Amygdala (tissue), 56 donors: ENCODE measurements at regions not wholly inside any gene's neighbourhood (a gene's known extent, or its start where the extent isn't known, plus 50 kb on each side); places are given as distances from the start of the nearest gene placed in this dataset.

ENCODE experiments used
- DNase-seq, 56 donors: peaks; one replicate each; lab custom pipeline; 2025; lab: John Stamatoyannopoulos, UW

DNA sequence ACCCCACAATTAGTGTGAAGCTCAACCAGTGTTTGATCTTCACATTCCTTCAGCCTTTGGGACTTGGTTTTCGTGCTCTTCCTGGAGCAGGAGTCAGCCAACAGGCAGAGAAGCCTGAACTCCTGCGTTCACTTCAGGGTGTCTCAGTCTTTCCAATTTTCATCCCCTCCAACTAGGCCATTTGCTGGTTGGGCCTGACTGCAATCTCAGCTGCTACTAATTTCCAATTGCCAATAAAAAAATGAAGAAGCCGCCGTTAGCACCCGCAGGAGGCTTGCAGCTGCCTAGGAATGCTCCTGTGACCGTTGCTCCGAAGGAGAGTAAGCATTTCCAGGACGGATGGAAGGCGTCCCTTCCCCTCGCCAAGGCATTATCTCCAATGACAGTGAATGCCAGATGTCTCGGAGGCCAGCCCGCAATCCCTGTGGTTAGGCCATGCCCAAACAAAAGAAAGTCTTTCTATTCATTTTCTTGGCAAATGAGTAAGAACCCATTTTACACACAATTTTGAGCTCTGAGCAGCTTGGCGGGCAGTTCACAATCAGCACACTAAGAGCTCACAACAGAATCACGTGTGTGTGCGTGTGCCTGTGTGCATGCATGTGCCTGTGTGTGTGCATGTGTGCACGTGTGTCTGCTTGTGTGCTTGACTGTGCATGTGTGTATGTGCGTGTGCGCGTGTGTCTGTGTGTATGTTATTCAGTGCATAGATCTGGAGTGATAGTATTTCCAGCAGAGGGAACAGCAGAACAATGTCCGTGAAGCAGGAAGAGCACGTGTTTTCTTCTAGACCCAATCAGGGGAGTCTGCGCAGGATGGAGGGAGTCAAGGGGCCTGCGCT, 301.2 kb downstream of the SMOC2 start:
- peak in 3 of 56 donors; percentile 8 to 33 (median 22) for DNase-seq

DNA sequence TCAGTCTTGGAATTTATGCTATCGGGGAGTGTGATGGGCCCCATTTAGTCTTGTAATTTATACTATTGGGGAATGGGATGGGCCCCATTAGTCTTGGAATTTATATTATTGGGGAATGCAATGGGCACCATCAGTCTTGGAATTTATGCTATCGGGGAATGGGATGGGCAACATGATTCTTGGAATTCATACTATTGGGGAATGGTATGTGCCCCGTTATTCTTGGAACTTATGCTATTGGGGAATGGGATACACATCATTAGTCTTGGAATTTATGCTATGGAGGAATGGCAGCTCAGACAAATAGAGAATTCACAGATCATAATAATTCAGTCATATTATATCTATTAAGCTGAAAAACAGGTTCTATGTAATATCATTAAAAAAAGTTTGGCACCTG, 300.3 kb downstream of the SMOC2 start:
- no peak for DNase-seq

DNA sequence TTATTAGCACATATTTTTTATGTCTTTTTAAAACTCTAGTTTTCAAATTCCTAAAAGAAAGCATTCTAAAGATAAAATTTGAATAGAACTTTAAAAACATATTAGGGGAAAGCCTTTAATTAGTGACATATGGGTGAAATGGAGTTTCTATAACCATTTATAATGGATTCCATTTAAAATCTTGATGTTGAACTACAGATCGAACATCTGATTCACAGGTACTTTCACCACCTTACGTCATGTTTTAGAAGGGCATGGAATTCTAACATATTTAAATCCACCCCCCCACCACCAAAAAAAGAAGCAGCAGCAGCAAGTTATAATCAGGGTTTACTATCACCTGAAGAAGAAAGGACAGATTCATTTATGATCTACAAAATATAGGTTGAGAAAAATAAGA, 298.4 kb downstream of the SMOC2 start:
- DNase-seq, result no peak

DNA sequence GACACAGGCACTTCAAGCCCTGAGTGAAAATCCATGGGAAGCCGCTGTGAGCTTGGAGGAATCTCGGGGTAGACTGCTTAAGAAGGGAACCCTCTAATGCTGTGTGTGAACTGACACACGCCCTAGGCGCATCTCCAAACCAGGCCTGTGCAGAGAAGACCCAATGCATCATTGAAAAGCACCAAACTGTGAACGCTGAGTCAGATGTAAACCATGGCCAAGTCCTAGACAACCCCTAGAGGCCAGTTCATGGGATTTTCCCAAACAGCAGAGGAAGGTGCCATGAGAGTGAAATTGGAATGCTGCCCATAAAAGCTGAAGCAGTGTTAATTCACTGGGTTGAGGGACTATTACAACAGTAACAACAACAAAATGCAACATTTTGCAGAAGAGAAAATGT, 296.5 kb downstream of the SMOC2 start:
- no peak for DNase-seq

DNA sequence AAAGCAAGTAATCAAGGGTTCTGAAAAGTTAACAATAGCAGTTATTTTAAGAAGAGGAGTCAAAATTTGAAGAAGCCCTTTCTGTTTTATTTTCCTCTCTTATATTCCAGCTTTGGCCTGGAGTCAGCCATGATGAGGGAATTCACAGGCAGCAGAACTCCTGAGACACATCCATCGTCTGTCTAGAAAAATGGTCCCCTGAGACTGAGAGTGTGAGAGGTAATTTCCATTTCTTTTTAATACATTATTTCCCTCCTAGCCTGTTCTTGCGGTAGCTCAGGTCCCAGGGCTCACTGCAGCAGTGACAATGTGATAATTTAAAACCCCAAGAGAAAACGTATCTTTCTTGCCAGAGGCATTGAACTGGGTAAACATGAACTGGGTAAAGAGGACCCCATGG, 296.0 kb downstream of the SMOC2 start:
- no peak for DNase-seq

DNA sequence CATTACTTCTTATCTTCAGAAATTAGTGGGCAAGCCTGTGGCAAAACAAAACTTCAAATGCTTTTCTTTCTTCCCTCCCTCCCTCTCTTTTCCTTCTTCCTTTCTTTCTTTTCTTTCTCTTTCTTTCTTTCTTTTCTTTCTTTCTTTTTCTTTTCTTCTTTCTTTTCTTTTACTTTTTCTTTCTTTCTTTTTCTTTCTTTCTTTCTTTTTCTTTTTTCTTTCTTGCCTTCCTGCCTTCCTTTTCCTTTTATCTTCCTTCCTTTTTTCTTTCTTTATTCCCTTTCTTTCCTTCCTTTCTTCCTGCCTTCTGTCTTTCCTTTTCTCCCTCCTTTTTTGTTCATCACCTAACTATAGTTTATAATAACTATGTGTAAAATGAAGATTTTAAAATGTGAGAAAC, 295.1 kb downstream of the SMOC2 start:
- DNase-seq, result no peak

DNA sequence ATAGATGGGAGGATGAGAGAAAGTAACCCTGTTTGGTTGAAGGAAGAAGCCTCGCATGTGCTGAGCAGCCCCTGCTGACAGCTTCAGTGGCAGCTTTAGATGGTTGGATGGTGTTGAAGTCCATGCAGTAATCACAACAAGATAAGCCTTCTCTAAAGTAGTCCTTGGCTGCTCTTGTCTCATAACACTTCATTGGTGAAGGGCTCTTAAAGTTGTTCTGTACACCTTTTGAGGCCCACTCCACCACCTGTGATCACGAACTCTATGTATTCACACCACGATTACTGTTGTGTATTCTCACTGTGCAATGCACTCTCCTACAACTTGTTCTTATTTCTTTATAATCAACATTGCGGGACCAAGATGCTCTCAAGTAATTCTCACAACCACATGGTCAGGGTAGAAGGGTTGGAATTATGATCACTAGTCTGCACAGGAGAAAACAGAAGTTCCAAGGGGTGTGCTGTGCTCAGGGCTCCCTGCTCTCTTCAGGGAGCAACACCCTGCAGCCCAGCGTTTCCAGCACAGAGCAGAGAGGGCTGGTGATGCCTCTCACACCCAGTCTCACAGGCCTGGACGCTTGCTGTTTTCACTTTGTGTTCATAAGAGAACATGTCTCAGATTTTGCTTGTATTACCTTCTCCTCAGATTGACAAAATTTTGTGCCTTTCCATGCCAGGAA, 294.4 kb downstream of the SMOC2 start:
- no peak for DNase-seq

DNA sequence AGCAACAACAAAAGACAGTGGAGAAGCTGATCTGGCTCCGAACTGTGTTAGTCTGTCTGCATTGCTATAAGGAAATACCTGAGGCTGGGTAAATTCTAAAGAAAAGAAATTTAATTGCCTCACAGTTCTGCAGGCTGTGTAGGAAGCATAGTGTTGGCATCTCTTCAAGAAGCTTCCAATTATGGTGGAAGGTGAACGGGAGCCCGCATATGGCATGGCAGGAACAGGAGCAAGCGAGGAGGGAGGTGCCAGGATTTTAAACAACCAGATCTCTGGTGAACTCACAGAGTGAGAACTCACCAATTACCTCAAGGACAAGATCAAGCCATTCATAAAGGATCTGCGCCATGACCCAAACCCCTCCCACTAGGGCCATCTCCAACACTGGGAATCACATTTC, 293.5 kb downstream of the SMOC2 start:
- DNase-seq, result peak in 1 of 56 donors; percentile 7

DNA sequence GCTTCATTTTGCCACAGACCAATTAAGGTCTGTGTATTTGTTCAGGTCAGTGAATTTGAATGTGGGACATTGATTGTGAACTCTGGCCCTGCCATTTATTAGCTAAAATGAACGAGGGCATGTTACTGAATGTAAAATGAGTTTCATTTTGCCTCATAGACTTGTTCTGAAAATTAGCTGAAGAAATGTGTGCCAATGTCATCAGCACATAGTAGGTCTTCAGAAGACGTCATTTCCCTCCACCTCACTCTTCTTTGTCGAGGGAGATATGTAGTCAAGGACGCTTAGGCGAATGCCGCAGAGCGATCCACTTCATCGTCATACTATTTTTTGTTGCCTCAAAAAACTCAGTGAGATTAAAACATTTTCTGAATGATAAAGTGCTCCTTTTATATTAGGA, 291.7 kb downstream of the SMOC2 start:
- no peak for DNase-seq

DNA sequence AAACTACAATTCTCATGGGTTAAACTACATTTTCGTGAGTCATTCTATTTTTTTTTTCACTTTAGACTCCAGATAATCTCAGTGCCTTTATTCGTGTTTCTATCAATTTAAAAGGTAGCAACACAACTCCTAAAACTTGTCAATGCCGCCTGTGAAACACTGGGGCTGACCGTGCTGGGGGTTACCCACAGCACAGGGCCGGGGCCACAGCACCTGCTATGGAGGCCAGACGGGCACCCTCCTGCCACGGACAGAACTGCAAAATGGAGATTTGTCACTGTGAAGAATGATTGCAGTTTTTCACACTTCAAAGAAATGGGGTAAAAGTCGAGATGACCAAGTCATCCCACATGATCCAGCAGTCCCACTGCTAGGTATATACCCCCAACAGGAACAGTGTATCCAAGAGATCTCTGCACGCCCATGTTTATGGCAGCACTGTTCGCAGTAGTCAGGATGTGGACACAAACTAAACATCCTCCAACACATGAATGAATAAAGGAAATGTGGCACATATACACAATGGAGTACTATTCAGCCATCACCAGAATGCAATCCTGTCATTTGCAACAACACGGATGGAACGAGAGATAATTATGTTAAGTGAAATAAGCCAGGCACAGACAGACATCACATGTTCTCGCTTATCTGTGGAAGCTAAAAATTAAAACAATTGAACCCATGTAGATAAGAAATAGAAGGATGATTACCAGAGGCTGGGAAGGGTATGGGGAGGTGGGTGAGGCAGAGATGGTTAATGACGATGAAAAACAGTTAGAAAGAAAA, 290.1 kb downstream of the SMOC2 start:
- no peak for DNase-seq

DNA sequence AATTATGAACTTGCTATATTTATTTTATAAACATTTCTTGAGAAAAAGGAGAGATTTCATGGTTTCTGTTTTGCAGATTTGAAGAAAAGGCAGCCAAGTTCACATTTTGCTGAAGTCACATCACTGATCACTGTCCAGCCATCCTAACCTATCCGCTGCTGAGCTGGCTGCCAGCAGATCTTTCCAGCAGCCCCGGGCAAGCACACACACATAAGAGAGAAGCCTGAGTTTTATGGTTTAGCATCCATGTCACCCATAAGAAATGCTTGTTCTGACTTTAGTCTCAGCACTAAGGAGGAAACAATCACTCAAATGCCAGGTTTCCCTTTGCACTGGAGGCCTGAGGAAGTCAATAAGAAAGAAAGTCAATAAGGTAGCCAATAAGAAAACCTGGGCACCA, 287.1 kb downstream of the SMOC2 start:
- DNase-seq, result no peak

DNA sequence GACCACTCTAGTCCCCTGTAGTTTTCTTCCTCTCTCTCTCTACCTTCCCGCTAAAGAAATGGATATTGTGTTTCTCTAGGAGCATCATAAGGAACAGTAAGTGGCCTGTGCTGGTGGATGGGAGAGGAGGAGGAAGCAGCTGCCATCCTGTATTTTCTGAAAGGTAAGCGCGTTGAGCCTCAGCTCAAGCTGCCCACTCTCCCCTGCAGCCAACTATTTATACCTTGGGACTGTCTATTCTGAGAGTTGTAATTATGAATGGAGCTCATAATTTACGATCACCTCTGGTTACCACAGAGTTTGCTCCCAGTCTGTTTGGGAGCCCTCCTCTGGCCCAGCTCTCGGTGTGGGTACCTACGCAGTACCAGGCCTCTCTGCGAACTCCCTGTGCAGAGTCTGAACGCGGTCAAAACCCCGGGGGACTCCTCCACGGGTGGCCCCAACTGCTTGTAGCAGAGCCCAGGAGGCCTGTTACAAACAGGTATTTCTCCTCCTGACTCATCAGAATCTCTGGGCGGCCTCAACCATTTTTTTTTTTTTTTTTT, 285.4 kb downstream of the SMOC2 start:
- no peak for DNase-seq

DNA sequence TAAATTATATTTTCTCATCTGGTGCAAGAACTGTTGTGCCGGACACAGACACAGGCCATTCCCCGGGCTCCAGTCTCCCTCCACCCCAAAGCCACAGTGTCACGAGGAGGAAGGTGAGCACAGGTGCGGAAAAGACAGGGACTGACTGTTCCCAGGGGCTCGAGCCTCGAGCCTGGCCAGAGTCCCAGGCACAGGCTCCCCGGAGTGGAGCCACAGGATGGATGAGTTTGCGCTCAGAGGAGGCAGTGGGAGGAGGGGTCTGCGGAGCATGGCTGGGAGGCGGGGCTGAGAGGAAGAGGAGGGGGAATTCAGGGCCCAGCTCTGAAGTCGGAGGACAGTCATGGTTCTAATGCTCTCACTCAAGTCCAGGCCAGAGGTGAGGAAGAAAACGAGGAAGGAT, 284.8 kb downstream of the SMOC2 start:
- DNase-seq, result no peak

DNA sequence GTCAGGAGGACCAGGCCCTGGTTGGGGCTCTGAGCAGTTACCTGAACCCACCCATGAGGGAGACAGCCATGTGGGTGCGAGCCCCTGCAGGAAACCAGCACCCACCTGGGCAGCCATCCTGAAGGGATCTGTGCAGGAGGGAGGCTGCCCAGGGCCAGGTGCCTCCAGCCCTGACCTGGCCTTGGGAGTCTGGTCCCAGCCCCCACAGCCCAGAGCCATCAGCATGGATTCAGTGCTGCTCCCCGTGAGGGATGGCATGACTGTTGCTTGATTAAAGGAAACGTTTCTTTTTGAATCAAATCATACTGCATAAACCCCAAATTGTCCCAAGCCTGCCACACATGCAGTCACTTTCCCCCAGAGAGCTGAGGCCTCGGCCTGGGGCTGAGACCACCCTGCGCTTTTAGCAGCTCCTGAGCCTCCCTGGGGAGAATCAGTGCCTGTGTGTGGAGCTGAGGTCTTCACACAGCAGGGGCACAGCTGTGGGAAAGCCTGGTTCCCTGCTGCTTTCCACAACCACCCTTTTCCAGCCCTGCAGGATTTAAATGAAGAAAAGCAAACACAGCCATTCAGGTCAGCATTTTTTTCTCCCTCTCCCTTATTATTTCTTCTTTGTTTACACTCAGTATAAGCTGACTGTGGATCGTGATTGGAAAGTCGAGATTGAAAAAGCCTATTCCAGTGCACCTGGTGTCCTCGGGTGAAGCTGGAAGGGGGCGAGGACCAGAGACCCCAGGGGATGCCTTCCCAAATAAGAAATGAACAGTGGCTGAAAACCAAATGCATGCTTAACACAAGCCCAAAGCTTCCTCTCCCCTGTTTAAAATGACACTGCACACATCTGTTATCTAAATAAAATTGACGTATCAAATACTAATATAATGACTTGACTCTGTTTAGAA, 283.9 kb downstream of the SMOC2 start:
- DNase-seq, result no peak

DNA sequence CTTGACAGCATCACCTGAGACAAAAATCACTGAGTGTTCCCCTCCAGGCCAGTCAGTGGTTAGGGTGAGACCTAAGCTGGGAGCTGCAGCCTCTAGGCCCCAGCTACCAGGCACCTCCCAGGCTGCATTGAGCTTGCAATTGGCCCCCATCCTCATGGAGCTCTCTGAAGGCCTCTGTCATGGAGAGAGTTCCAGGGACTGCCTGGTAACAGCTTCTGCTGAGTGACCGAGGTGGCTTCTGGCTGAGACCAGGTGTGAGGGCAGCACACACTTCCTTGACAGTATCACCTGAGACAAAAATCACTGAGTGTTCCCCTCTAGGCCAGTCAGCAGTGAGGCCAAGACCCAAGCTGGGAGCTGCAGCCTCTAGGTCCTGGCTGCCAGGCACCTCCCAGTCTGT, 283.0 kb downstream of the SMOC2 start:
- DNase-seq, result no peak

DNA sequence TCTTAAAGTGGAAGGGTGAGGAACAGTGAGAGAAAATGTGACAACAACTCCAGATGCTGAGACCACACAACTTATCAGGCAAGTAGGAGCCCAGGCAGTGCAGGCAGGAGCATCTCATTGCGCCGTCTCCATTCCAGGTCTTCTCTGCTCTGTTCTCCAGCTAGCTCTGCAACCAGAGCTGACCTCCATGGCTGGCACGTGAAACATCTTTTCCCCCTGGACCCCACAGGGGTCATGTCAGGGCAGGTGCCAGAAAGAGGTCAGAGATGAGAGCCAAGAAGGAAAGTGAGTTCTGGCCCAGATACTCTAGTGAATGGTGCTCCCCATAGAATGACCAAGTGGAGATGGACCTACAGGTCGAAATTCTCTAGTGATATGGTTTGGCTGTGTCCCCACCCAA, 281.4 kb downstream of the SMOC2 start:
- no peak for DNase-seq

DNA sequence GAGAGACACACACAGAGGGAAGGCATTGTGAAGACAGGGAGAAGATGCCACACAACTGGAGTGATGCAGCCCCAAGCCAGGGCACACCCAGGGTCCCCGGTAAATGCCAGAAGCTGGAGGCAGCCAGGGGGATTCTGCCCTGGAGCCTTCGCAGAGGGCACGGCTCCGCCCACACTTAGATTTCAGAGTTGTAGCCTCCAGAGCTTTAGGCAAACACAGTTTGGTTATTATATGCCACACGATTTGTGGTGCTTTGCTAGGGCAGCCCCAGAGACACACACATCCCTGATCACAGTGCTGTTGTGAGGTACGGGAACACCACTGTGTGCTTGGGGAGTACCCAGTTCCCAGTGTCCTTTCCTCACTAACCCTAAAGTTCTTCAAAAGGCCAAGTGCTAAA, 280.6 kb downstream of the SMOC2 start:
- no peak for DNase-seq

DNA sequence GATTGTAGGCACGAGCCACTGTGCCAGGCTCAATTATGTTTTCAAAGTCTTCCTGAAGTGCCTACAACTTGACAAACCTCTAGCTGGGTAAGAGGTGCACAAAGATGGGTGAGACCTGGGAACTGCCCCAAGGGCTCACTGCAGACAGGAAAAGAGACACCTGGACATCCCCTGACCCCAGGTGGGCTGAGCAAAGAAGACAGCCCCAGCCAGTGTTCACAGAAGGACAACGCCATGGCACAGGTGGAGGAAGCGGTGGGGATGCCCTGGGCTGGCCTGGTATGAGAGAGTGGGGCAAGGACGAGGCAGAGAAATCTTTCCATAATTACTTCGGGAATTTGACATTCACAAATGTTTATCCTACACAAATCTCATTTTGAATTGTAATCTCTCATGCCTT, 278.9 kb downstream of the SMOC2 start:
- DNase-seq, result no peak

DNA sequence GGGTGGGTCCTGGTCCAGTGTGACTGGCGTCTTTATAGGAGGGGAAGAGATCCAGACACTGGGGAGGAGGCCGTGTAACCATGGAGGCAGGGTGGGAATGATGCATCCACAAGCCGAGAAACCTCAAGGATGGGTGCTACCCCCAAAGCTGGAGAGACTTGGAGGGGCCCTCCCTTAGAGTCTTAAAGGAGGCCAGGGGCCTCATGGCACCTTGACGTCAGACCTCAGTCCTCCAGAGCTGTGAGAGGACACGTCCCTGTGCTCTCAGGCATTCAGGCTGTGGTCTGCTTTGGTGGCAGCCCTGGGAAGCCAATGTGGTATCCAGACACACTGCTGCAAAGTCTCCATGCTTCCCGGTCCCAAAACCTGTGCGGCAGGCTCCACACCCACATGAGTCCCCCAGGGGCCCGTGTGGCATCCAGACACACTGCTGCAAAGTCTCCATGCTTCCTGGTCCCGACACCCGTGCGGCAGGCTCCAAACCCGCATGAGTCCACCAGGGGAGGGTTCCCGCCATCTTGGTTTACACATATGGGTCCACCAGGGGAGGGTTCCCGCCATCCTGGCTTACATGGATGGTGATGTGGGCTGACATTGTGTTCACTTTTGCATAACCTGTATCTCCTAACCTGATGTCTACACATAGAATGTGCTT, 278.0 kb downstream of the SMOC2 start:
- no peak for DNase-seq
